ENCODE measurements at regions not wholly inside any gene's neighbourhood (a gene's known extent, or its start where the extent isn't known, plus 50 kb on each side); places are given as distances from the start of the nearest gene placed in this dataset.

- POLR2A ChIA-PET, result no interaction called here
- DNase-seq (ENCODE audit: low read depth, low spot score), result no peak
- in situ Hi-C loops (cut with HindIII; ENCODE audit: low pct_unique_long_range_greater_than_20kb, low sequenced_read_pairs), result no loop called here
- Histone ChIP-seq H3K4me1 (ENCODE audit: control insufficient read depth, insufficient read depth, low read length) (no peaks in the 10 kb centered on the region), H3K36me3 (ENCODE audit: control insufficient read depth, insufficient read depth, low read length) (no peaks in the 10 kb centered on the region), H3K27ac (ENCODE audit: low read length) (no peak overlapping the region), H3K4me3 (ENCODE audit: low read depth in 2 of 2, low read length in 2 of 2) (no peak overlapping the region), H3K9me3 (ENCODE audit: control insufficient read depth, insufficient read depth, low read depth, low read length) (no peaks in the 10 kb centered on the region), H3K27me3 (ENCODE audit: control insufficient read depth, insufficient read depth, low read length) (no peaks in the 10 kb centered on the region)
- no peak for ATAC-seq
- CTCF ChIA-PET, result no interaction called here
- TF ChIP-seq CTCF (IDR thresholded peaks at IDR 0.05) (no peak), POLR2AphosphoS5 (IDR thresholded peaks at IDR 0.05; ENCODE audit: low read depth, low read length) (no peak), REST (IDR thresholded peaks at IDR 0.05; ENCODE audit: insufficient read depth in 1 of 2, low read depth in 2 of 2, low read length in 1 of 2) (no peak), TCF7L2 (IDR thresholded peaks at IDR 0.05; ENCODE audit: low read depth, low read length) (no peak), SIN3A (IDR thresholded peaks at IDR 0.05; ENCODE audit: borderline replicate concordance, insufficient read depth, low read depth, low read length) (no peak)
- intact Hi-C loops (cut with micrococcal nuclease; ENCODE audit: unreplicated experiment), result no loop called here
- BruUV-seq (replicated peaks), result no TSS peak
Observed at GRCh38 chr20:11103866-11104265, 430.1 kb upstream of the JAG1 start.

GRCh38 chr20:11108102-11108810 is 434.5 kb upstream of the JAG1 start:
- no peaks in the 10 kb centered on the region for H3K4me1 ChIP-seq (ENCODE audit: control insufficient read depth, insufficient read depth, low read length)
- intact Hi-C loops (cut with micrococcal nuclease; ENCODE audit: unreplicated experiment), result no loop called here
- in situ Hi-C loops (cut with HindIII; ENCODE audit: low pct_unique_long_range_greater_than_20kb, low sequenced_read_pairs), result no loop called here
- ChIA-PET POLR2A (interaction anchor here (0.6 kb wide), 1 partner anchor 22 kb away, joined by 3 read pairs; no protein-coding TSS in a partner anchor), CTCF (no interaction called here)
- H3K4me3 ChIP-seq (ENCODE audit: low read depth in 2 of 2, low read length in 2 of 2), result no peak overlapping the region
- H3K9me3 ChIP-seq (ENCODE audit: control insufficient read depth, insufficient read depth, low read depth, low read length), result no peaks in the 10 kb centered on the region
- H3K36me3 ChIP-seq (ENCODE audit: control insufficient read depth, insufficient read depth, low read length), result no peaks in the 10 kb centered on the region
- no peak overlapping the region for H3K27ac ChIP-seq (ENCODE audit: low read length)
- H3K27me3 ChIP-seq (ENCODE audit: control insufficient read depth, insufficient read depth, low read length), result no peaks in the 10 kb centered on the region
- DNase-seq (ENCODE audit: low read depth, low spot score), result no peak
- no TSS peak for BruUV-seq (replicated peaks)
- TF ChIP-seq POLR2AphosphoS5 (IDR thresholded peaks at IDR 0.05; ENCODE audit: low read depth, low read length), result no peak
- TF ChIP-seq REST (IDR thresholded peaks at IDR 0.05; ENCODE audit: insufficient read depth in 1 of 2, low read depth in 2 of 2, low read length in 1 of 2), result no peak
- TF ChIP-seq TCF7L2 (IDR thresholded peaks at IDR 0.05; ENCODE audit: low read depth, low read length), result no peak
- TF ChIP-seq CTCF (IDR thresholded peaks at IDR 0.05), result no peak
- TF ChIP-seq SIN3A (IDR thresholded peaks at IDR 0.05; ENCODE audit: borderline replicate concordance, insufficient read depth, low read depth, low read length), result no peak
- ATAC-seq, result no peak

Measured in Panc1 (cell line).